C4-2B (cell line): ENCODE measurements at regions not wholly inside any gene's neighbourhood (a gene's known extent, or its start where the extent isn't known, plus 50 kb on each side); places are given as distances from the start of the nearest gene placed in this dataset.
"Not testable (repeated sequence)": the region's sequence is repeated elsewhere in the genome, so short reads cannot be mapped to it uniquely, and the experiment has no call there.

Source experiments
- H3K27ac ChIP-seq: fragments of 450-650 bp; 2 replicates; pipeline ENCODE4 v1.5.1; 2017
- CTCF ChIP-seq: fragments of 450-650 bp; conservative IDR thresholded peaks from 2 replicates; pipeline ENCODE4 v1.5.1; 2017; ENCODE audit warnings: mild to moderate bottlenecking
- ZFX ChIP-seq: fragments of 450-650 bp; IDR thresholded peaks from 2 replicates; pipeline ENCODE4 v1.6.1; 2017

- H3K27ac ChIP-seq: no peak overlapping the region
- TF ChIP-seq CTCF (no peak), ZFX (no peak)
These were observed 196.8 kb downstream of the TOX3 start for GRCh38 chr16:52350031-52350642.

GRCh38 chr16:52346709-52347108 is 200.2 kb downstream of the TOX3 start:
- TF ChIP-seq CTCF (no peak), ZFX (no peak)
- H3K27ac ChIP-seq: no peak overlapping the region

GRCh38 chr16:52333673-52334072 is 213.3 kb downstream of the TOX3 start:
- not testable (repeated sequence) for H3K27ac ChIP-seq

- H3K27ac ChIP-seq: no peak overlapping the region
- TF ChIP-seq ZFX (no peak), CTCF (no peak)
These were observed 226.0 kb downstream of the TOX3 start for GRCh38 chr16:52320930-52321439.

- no peak overlapping the region for H3K27ac ChIP-seq
- TF ChIP-seq ZFX (no peak), CTCF (no peak)
These were observed 228.5 kb downstream of the TOX3 start for GRCh38 chr16:52318302-52319009.

- no peak overlapping the region for H3K27ac ChIP-seq
- TF ChIP-seq CTCF (no peak), ZFX (no peak)
These were observed 230.7 kb downstream of the TOX3 start for GRCh38 chr16:52316241-52316640.

GRCh38 chr16:52312716-52313115 is 234.2 kb downstream of the TOX3 start:
- no peak overlapping the region for H3K27ac ChIP-seq
- TF ChIP-seq ZFX (no peak), CTCF (no peak)
